NCI-H2227 (cell line): ENCODE measurements at regions not wholly inside any gene's neighbourhood (a gene's known extent, or its start where the extent isn't known, plus 50 kb on each side); places are given as distances from the start of the nearest gene placed in this dataset.

Experiments
- DNase-seq: peaks from one replicate; lab custom pipeline; 2025; ENCODE audit not compliant: unreplicated experiment; lab: John Stamatoyannopoulos, UW

DNA sequence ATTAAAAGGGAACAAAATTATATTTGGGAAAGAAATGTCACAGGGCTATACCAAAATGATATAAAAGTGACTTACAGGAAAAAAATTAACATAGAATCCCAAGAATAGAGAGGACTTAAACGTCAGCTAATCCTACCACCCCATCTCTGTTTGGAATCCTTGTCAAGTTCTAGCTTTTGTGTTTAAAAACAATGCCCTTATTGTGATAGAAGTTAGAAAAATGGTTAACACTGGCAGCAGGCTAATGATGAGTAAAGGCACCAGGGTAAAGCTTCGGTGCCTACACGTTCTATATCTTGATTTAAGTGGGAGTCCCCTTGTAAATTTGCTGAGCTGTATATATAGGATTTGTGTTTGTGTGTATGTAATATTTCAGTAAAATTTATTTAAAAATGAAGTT is 453.3 kb upstream of the TENM4 start:
- DNase-seq, result no peak

DNA sequence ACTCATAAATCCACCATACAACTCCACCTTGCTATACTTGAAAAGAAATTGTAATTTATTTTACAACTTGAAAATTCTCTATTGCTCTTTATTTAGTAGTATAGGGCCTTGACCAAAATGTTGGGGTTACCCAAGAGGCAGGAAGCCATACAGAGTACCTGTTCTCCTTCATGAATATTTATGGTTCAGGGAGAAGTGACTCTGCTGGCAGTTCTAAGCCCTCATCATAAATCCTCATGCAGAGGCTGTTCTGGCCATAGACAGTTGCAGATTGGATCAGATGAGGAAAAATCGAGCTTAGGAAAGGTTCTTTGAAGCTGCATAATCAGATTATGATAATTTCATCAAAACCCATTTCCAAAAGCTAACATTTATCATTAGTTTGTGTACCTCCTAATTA is 449.4 kb upstream of the TENM4 start:
- no peak for DNase-seq

DNA sequence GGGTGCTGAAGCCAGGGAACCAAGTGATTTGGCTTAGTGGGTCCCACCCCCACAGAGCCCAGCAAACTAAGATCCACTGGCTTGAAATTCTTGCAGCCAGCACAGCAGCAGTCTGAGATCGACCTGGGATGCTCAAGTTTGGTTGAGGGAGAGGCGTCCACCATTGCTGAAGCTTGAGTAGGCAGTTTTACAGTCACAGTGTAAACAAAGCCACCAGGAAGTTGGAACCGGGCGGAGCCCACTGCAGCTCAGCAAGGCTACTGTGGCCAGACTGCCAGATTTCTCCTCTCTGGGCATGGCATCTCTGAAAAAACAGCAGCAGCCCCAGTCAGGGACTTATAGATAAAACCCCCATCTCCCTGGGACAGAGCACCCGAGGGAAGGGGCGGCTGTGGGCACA is 424.1 kb upstream of the TENM4 start:
- DNase-seq, result no peak

DNA sequence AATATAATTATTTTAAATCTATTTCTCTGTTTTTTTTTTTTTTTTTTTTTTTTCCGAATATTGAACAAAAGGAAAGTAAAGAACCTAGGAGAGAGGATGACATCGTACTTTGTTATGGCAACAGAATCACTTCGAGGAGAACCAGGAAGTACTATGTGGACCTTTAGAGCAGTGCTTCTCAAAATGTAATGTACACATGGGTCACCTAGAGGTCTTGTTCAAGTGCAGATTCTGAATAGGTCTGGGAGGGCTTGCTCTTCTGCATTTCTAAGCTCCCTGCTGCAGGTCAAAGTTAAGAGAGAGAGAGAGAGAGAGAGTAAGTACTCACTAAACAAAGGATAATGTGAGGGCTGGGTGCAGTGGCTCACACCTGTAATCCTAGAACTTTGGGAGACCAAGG is 419.5 kb upstream of the TENM4 start:
- DNase-seq, result no peak

DNA sequence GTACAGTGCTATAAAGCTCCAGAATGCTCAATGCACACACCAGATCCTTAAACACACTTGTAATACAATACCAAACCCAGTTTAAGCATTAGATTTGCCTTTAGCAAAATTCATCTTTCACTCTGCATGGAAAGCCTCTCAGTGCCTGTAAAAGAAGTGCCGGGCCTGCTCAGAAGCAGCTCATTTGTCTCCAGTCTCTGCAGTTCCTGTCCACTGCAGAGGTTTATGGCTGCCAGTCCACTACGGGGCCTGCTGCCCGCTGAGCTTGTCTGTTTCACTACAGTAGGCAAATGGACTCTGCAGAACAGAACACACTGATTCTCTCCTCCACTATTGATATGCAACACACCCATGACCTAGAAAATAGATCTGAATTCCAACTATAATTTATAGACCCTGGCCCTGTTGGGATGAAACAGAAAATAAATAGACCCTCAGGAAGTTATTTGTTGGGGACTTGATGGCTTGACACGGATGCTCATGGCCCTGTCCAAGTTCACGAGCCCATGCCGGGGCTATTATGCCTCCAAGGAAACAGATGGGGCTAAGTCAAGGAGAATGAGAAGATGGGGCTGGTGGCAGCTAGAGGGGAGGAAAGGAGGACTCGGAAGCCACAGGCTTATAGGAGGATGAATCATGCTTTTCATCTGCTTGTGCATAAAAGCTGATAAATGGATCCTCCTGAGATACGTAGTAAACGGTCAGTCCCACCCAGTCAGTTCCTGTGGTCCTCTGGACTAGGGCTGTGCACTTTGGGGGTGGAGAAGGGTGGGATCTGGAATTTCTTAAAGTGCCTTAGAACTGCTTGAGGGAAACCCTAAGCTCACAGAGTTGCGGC is 416.8 kb upstream of the TENM4 start:
- DNase-seq, result no peak

DNA sequence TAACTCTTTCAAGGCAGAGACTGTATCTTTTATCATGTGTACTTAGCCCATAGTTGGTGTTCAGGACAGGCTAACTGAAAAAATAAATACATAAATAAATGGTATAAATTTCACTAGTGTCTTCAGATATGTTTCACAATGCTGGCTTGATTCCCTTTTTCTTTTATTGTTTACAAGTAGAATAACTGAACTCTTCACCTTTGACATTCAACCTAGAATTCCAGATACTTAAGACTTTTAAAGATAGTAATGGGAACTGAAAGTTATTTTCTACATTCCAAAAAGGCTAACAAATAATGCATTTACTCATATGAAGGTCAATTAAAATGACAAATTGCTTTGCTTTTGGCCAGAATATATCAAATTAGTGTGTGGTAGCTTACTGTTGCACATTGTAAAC is 411.3 kb upstream of the TENM4 start:
- no peak for DNase-seq

DNA sequence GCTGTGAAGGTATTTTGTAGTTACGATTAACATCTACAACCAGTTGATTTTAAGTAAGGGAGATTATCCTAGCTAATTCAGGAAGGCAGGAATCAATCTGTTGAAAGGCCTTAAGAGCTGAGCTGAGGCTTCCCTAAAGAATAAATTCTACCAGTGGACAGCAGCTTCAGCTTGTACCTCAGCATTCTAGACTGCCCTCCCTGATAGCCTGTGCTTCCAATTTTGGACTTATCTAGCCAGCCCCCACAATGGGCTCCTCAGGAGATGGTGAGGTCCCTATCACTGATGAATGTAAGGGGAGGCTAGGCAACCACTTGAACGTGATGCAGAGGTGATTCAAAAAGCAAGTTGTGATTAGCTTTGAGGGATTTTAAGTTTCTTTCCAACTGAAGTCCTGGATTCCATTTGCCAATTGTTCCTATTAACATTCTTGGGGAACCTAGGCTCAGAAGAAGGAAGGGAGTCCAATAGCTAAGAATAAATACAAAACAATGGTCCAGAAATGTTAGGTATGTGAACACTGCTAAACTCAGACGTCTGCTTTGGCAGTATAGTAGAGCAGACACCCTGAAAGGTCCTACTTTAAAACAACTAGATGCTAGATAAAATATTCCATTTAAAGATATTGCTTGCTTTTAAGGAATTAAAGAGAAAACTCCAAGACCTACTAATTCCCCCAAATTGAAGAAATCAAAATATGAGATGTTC is 404.3 kb upstream of the TENM4 start:
- no peak for DNase-seq

DNA sequence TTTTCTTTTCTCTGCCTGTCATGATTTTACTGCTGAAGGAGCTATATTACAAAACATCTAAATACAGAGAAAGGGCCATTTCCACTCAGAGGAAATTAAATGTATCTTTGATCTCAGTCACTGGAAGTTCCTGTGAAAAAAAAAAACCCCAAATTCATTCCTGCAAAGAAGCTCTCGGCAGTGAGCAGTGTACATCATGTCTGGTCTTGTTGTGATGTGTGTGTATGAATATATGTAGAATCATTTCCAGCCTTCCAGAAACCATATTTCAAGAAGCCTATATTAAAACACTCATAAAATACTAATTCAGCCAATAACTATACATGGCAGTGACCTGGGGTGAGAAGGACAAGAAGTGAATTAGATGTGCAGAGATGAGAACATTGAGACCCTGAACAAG is 393.2 kb upstream of the TENM4 start:
- no peak for DNase-seq

DNA sequence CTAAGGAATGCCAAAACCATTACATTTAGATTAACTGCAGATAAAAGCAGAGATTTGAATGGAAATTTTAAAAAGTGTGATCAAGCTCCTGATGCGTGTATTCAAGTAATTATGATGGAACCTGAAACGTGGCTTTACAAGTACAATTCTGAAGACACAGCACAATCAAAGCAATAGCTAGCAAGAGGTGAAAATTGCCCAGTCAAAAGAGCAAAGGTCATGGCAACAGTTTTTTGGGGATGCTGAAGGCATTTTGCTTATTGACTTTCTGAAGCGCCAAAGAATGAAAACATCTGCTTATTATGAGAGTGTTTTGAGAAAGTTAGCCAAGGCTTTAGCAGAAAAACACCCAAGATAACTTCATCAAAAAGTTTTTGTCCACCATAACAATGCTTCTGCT is 389.6 kb upstream of the TENM4 start:
- no peak for DNase-seq

DNA sequence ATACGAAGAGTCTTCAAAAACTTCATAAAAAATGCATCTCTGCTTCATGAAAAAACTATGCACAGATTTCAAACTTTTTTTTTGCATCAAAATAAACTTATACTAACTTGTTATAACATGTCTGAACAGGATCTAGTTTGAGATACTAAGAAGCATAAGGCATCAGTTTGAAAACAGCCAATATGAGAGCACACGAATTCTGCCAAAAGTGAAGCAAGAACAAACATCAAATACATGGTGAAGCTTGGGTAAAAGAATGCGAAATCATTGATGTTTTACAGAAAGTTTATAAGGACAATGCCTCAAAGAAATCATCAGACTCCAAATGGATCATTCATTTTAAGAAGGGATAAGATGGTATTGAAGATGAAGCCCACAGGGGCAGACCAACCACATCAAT is 389.1 kb upstream of the TENM4 start:
- no peak for DNase-seq

DNA sequence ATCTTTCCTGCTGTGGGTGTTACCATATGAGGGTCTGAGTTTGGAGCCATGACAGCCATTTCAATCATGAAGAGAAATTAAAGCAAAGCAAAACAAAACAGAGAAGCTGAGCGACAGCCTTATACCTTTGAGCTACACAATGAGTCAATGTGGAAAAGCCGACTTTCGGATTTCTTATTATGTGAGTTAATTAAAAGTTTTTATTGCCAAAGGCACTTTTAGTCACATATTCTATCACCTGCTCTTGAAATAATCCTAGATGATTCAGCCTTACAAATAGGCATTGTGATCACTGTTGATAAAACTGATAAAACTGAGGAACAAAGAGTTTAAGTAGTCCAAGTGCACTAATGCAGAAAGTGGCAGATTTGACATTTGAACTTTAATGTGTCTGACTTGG is 381.9 kb upstream of the TENM4 start:
- DNase-seq, result no peak

DNA sequence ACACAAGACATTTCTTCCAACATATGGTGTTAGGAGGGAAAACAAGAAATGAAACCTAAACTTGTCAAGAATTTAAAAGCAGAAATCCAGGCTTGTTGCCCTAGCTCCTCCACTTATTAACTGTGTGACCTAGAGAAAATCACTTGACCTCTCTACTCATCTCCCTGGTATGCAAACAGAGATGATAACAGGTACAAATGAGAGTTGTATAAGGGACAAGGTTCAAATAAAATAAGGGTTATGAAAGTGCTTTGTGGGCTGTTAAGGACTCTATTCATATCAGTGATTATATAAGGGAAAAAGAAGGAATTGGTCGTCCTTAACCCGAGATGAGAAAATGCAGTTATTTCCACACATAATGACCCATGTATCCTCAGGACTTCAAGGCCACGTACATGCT is 372.7 kb upstream of the TENM4 start:
- no peak for DNase-seq

DNA sequence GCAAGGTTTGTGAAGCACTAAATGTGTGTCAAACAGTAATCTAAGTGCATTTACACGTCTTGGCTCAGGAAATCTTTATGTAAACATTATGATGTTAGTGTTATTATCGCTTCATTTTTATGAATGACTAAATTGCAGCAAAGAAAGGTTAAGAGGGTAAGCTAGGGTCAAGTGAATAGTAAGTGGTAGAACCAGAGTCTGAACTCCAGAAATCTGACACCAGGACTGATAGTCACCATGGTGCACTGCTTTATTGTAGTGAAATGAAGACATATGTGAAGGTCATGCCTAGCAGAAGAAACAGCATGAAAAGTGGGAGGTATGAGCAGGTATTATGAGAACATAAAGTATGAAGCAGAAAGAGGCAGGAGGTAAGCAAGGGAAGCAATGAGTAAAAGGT is 368.7 kb upstream of the TENM4 start:
- no peak for DNase-seq

DNA sequence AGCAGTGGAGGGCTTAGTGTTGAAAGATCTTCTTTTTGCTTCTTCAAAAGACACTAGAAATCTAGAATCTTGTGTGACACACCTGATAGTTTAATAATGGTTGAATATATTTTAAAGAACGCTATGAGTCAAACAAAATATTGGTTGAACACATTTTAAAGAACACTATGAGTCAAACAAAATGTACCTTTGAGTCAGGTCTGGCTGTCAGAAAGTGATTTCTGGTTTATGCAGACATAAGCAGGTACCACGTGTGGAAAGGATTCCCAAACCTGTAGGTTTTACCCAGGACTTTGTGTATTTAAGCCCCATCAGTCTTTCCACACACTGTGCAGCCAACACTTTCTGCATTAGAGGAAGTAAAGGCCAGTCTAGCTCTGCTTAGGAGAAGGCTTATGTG is 366.7 kb upstream of the TENM4 start:
- no peak for DNase-seq

DNA sequence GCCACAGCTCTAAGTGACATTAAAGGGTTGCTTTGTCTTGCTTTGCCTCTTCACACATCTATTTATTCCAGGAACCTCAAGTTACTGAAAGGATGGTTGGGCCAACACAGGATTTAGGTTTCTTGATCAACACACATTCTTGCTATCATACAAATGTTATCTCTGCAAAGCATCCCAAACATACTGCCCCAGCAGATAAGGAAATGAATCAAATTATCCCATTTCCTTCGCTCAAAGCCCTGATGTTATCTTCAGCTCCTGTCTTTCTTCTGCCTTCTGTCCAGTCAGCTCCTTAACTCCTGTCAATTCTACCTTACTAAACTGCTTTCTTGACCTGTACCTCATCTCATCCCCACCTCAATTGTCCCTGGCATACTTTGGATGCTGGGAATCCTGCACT is 355.9 kb upstream of the TENM4 start:
- no peak for DNase-seq

DNA sequence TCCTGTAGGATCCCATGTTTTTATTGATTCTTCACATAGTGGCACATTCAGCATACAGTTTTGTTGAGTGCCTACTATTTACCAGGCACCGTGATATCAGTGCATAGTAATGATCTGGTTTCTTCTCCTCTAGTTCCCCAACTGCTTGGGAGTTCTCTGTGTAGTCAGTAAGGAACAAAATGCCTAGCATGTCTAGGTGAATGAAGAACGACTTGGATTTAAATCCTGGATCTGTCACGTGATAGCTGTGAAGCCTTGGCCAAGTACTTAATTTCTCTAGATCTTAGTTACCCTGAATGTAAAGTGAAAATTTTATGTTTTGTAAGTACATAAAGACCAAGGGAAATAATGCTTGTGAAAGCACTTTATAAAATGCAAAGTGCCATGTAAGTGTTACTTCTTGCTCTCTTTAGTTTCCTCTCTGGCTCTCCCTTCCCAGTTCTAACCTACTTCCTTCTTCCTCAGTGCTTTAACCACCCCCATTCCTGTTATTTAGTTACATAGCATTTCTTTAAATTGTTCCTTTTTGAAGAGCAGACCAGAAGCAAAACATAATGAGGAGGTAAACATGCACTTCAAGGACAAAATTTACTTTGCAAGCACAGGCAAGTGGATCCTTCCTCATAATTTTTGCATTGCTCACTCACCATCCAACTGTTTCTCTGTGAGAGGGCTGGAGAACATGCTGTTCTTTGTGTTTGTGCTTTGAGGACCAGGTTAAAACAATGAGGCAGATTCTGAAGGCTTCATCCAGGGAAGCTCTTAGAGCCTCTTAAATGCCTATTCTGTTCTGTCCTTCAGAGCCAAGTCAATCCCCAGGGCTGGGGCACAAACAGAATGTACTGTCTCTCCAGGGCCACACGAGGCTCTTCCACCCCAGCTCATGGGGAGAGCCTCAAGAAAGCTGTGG is 353.9 kb upstream of the TENM4 start:
- DNase-seq, result no peak

DNA sequence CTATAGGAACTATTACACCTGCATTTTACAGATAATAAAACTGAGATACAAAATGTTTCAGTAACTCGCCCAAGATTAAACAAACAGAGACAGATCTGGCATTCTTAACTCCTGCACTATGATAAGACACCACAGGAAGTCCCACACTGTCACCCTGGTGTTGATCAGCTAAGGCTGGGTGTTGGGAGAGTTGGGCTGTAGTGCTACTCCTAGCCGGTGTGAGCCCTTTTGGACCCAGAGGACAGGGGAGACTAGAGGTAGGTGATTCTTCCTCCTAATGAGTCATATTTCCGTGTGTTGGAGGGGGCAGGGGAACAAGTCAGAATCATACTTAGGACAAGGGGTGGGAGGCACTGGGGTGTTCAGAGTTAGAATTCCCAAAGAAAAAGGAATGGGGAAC is 353.2 kb upstream of the TENM4 start:
- no peak for DNase-seq

DNA sequence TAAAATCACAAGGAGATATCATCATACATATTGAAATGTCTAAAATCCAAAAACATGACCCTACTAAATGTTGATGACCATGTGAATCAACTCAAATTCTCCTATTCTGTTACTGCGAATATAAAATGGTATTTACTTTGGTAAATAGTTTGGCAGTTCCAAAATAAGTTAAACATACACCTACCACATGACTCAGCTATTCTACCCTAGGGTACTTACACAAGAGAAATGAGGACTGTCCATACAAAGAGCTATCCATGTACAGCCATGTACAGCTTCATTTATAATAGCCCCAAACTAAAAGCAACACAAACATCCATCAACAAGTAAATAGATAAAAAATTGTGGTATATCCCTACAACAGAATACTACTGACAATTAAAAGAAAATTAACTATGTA is 346.1 kb upstream of the TENM4 start:
- DNase-seq, result no peak

DNA sequence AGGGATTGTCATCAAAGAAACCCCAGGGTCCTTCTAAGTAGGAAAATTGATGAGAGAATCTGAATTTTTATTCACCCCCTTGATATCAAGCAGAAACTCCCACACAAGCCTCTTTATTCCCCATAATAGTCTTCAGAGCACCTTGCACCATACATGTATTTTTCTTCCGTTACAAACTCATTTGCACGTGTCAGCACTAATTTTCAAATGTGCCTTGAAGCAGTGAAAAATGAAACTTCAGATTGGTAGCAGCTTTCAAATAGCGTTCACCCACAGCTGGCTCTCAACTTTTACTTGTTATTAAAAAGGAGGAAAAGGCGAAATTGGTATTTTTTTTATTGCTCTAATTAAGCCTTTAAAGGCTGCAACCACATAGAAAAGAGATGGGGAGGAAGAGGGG is 343.0 kb upstream of the TENM4 start:
- no peak for DNase-seq

DNA sequence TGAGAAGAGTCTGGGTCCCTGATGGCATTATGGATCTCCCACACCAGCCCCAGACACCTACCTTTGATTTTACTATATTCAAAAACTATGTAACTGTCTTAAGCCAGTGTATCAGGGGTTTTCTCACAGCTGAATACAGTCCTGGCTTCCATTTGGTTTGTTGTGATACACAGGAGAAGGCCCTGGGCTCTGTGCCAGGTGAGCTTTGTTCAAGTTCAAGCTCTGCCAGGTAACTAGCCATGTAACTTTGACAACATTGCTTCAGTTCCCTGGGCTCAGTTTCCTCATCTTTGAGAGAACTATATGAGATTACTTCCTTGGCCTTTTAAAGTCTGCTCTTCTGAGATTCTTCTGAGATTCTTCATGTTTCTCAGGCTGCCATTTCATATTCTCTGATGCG is 327.5 kb upstream of the TENM4 start:
- DNase-seq, result no peak

DNA sequence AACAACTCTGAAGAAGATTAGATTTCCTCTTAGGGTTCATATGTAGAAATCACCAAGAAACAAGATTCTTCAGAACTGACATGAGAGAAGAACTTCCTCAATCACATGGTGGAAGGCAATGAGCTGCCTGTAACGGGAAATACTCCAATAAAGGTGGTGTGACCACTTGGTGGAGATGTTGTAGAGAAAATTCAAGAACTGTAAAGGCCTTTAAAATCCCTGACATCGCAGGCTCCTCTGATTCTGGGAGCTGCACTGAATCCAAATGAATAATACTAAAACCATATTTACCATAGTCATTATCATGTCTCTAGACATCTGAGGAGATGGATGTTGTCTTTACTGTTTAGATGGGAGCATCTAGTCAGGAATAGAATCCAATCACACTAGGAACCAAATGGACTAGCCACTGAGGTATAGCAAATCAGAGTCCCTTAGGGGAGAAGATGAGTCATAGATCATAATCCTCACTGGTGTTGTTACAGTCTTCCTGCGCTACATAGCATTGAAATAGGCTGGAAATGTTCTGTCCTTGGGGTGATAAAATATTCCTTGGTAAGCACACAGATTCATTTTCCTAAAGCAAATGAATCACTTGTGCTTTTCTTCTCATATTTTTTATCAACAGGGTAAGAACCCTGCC is 321.6 kb upstream of the TENM4 start:
- DNase-seq, result no peak
